ENCODE measurements at regions not wholly inside any gene's neighbourhood (a gene's known extent, or its start where the extent isn't known, plus 50 kb on each side); places are given as distances from the start of the nearest gene placed in this dataset.

GRCh38 chr2:228329282-228329681 is 147.8 kb upstream of the SPHKAP start:
- no peaks in the 10 kb centered on the region for H3K36me3 ChIP-seq
- H3K27me3 ChIP-seq: no peaks in the 10 kb centered on the region
- no peak overlapping the region for H3K4me3 ChIP-seq
- H3K9me3 ChIP-seq: no peaks in the 10 kb centered on the region
- no peak overlapping the region for H3K27ac ChIP-seq
- TF ChIP-seq, protein P1, sequence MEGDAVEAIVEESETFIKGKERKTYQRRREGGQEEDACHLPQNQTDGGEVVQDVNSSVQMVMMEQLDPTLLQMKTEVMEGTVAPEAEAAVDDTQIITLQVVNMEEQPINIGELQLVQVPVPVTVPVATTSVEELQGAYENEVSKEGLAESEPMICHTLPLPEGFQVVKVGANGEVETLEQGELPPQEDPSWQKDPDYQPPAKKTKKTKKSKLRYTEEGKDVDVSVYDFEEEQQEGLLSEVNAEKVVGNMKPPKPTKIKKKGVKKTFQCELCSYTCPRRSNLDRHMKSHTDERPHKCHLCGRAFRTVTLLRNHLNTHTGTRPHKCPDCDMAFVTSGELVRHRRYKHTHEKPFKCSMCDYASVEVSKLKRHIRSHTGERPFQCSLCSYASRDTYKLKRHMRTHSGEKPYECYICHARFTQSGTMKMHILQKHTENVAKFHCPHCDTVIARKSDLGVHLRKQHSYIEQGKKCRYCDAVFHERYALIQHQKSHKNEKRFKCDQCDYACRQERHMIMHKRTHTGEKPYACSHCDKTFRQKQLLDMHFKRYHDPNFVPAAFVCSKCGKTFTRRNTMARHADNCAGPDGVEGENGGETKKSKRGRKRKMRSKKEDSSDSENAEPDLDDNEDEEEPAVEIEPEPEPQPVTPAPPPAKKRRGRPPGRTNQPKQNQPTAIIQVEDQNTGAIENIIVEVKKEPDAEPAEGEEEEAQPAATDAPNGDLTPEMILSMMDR (IDR thresholded peaks at IDR 0.05): no peak
- no peak for DNase-seq
- no peaks in the 10 kb centered on the region for H3K4me1 ChIP-seq
- intact Hi-C loops (cut with DNase I): no loop called here
- no peak overlapping the region for H3K9ac ChIP-seq (ENCODE audit: low read depth in 2 of 2, low read length in 2 of 2)

- DNase-seq: no peak
- no peaks in the 10 kb centered on the region for H3K27me3 ChIP-seq
- no peaks in the 10 kb centered on the region for H3K36me3 ChIP-seq
- no peaks in the 10 kb centered on the region for H3K4me1 ChIP-seq
- no peaks in the 10 kb centered on the region for H3K9me3 ChIP-seq
- no peak overlapping the region for H3K27ac ChIP-seq
- TF ChIP-seq, protein P1 (IDR thresholded peaks at IDR 0.05): no peak
- H3K9ac ChIP-seq (ENCODE audit: low read depth in 2 of 2, low read length in 2 of 2): no peak overlapping the region
- intact Hi-C loops (cut with DNase I): no loop called here
- H3K4me3 ChIP-seq: no peak overlapping the region
These were observed 139.5 kb upstream of the SPHKAP start for GRCh38 chr2:228321015-228321414.

DNA sequence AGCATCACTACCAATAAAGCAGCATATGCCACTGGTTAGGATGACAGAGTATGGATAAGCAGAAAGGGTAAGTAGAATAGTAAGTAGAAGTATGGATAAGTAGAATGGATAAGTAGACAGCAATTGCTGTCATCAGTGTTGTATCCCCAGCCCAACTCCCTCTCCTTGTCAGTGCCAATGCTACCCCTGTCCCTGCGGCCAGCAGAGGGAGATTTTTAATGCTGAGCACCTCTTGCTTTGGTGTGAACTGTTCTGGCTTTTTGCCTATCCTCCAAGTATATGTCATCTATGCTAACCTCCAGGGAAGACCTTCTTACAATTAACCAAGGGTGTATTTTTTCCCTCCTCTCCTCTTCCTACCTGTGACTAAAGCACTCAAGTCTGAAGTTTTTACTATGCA is 136.7 kb upstream of the SPHKAP start:
- intact Hi-C loops (cut with DNase I): loop anchor here (5.0 kb wide), 1 partner anchor 339 kb away; no protein-coding TSS in a partner anchor
- no peaks in the 10 kb centered on the region for H3K9me3 ChIP-seq
- H3K36me3 ChIP-seq: no peaks in the 10 kb centered on the region
- H3K9ac ChIP-seq (ENCODE audit: low read depth in 2 of 2, low read length in 2 of 2): no peak overlapping the region
- DNase-seq: peak; percentile 31
- H3K27me3 ChIP-seq: no peaks in the 10 kb centered on the region
- no peaks in the 10 kb centered on the region for H3K4me1 ChIP-seq
- H3K27ac ChIP-seq: no peak overlapping the region
- TF ChIP-seq, protein P1 (IDR thresholded peaks at IDR 0.05): peak; percentile 37
- no peak overlapping the region for H3K4me3 ChIP-seq

GRCh38 chr2:228312172-228312571 is 130.7 kb upstream of the SPHKAP start:
- Histone ChIP-seq H3K4me1 (no peaks in the 10 kb centered on the region), H3K4me3 (no peak overlapping the region), H3K9ac (ENCODE audit: low read depth in 2 of 2, low read length in 2 of 2) (no peak overlapping the region), H3K36me3 (no peaks in the 10 kb centered on the region), H3K27me3 (no peaks in the 10 kb centered on the region), H3K9me3 (no peaks in the 10 kb centered on the region), H3K27ac (no peak overlapping the region)
- no peak for DNase-seq
- TF ChIP-seq, protein P1 (IDR thresholded peaks at IDR 0.05): no peak
- intact Hi-C loops (cut with DNase I): no loop called here

DNA sequence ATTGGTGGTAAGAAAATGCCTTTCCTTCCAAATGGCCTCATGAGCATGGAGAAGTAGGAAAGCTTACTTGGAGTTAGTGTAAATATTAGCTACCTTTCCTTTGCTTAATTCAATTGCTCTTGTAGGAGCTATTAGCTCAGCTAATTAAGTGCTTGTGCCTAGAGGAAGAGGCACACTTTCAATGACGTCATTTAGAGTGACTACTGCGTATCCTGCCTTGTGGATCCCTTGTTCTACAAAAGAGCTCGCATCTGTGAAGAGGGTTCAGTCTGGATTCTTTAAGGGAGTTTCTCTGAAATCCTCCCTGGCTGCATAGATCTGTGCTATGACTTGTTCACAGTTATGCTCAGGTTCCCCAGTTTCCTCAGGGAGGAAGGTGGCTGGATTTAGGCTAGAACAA is 122.5 kb upstream of the SPHKAP start:
- Histone ChIP-seq H3K9ac (ENCODE audit: low read depth in 2 of 2, low read length in 2 of 2) (no peak overlapping the region), H3K27ac (no peak overlapping the region), H3K9me3 (no peaks in the 10 kb centered on the region), H3K27me3 (no peaks in the 10 kb centered on the region), H3K4me1 (no peaks in the 10 kb centered on the region), H3K4me3 (no peak overlapping the region), H3K36me3 (no peaks in the 10 kb centered on the region)
- no peak for DNase-seq
- intact Hi-C loops (cut with DNase I): no loop called here
- TF ChIP-seq, protein P1 (IDR thresholded peaks at IDR 0.05): no peak
